ENCODE measurements at regions not wholly inside any gene's neighbourhood (a gene's known extent, or its start where the extent isn't known, plus 50 kb on each side); places are given as distances from the start of the nearest gene placed in this dataset.
"Not testable (repeated sequence)": the region's sequence is repeated elsewhere in the genome, so short reads cannot be mapped to it uniquely, and the experiment has no call there.

GRCh38 chr14:31911160-31911559, 165.9 kb upstream of the ARHGAP5 start:
- Mint-ChIP-seq H3K4me3 (no peak overlapping the region), H3K27ac (no peak overlapping the region), H3K9me3 (peaks cover 16% of the 10 kb centered on the region), H3K36me3 (no peaks in the 10 kb centered on the region), H3K4me1 (no peaks in the 10 kb centered on the region)
- ATAC-seq, result no peak
- no peak for DNase-seq (ENCODE audit: low spot score in 2 of 2)

- no peak overlapping the region for H3K4me3 Mint-ChIP-seq
- ATAC-seq, result peak; percentile 13
Observed at GRCh38 chr14:31913370-31913769, 163.7 kb upstream of the ARHGAP5 start.

GRCh38 chr14:31918289-31918688, 158.8 kb upstream of the ARHGAP5 start:
- ATAC-seq; H3K27ac Mint-ChIP-seq; H3K4me3 Mint-ChIP-seq; H3K9me3 Mint-ChIP-seq; DNase-seq (ENCODE audit: low spot score in 2 of 2); H3K36me3 Mint-ChIP-seq; H3K4me1 Mint-ChIP-seq: not testable (repeated sequence)

More at GRCh38 chr14:31913370-31913769, 163.7 kb upstream of the ARHGAP5 start:
- no peaks in the 10 kb centered on the region for H3K36me3 Mint-ChIP-seq
- H3K4me1 Mint-ChIP-seq, result no peaks in the 10 kb centered on the region
- H3K27ac Mint-ChIP-seq, result no peak overlapping the region
- DNase-seq (ENCODE audit: low spot score in 2 of 2), result no peak
- peaks cover 16% of the 10 kb centered on the region for H3K9me3 Mint-ChIP-seq

GRCh38 chr14:31920001-31920400, 157.1 kb upstream of the ARHGAP5 start:
- H3K4me3 Mint-ChIP-seq, result no peak overlapping the region
- H3K9me3 Mint-ChIP-seq, result no peaks in the 10 kb centered on the region
- H3K4me1 Mint-ChIP-seq, result no peaks in the 10 kb centered on the region
- H3K27ac Mint-ChIP-seq, result no peak overlapping the region
- no peaks in the 10 kb centered on the region for H3K36me3 Mint-ChIP-seq
- ATAC-seq, result no peak
- no peak for DNase-seq (ENCODE audit: low spot score in 2 of 2)

GRCh38 chr14:31920989-31921650, 156.0 kb upstream of the ARHGAP5 start:
- Mint-ChIP-seq H3K4me1 (no peaks in the 10 kb centered on the region), H3K27ac (no peak overlapping the region), H3K36me3 (no peaks in the 10 kb centered on the region), H3K9me3 (no peaks in the 10 kb centered on the region), H3K4me3 (no peak overlapping the region)
- no peak for DNase-seq (ENCODE audit: low spot score in 2 of 2)
- ATAC-seq, result no peak

GRCh38 chr14:31921721-31922120, 155.4 kb upstream of the ARHGAP5 start:
- no peak overlapping the region for H3K27ac Mint-ChIP-seq
- H3K4me1 Mint-ChIP-seq, result no peaks in the 10 kb centered on the region
- ATAC-seq, result no peak
- H3K9me3 Mint-ChIP-seq, result no peaks in the 10 kb centered on the region
- no peak for DNase-seq (ENCODE audit: low spot score in 2 of 2)
- no peaks in the 10 kb centered on the region for H3K36me3 Mint-ChIP-seq
- H3K4me3 Mint-ChIP-seq, result no peak overlapping the region

- no peaks in the 10 kb centered on the region for H3K36me3 Mint-ChIP-seq
- H3K9me3 Mint-ChIP-seq, result no peaks in the 10 kb centered on the region
- ATAC-seq (peak; percentile 34), DNase-seq (ENCODE audit: low spot score in 2 of 2) (no peak)
- peaks cover 8% of the 10 kb centered on the region for H3K4me1 Mint-ChIP-seq
- H3K27ac Mint-ChIP-seq, result no peak overlapping the region
- H3K4me3 Mint-ChIP-seq, result no peak overlapping the region
Observed at GRCh38 chr14:31926123-31926522, 151.0 kb upstream of the ARHGAP5 start.

- H3K27ac Mint-ChIP-seq, result no peak overlapping the region
- H3K36me3 Mint-ChIP-seq, result no peaks in the 10 kb centered on the region
Observed at GRCh38 chr14:31926652-31927347, 150.3 kb upstream of the ARHGAP5 start.

GRCh38 chr14:31927348-31927832, 149.7 kb upstream of the ARHGAP5 start:
- Mint-ChIP-seq H3K4me3 (no peak overlapping the region), H3K27ac (no peak overlapping the region)
- DNase-seq (ENCODE audit: low spot score in 2 of 2), result no peak

More at GRCh38 chr14:31926652-31927347, 150.3 kb upstream of the ARHGAP5 start:
- no peak for ATAC-seq
- DNase-seq (ENCODE audit: low spot score in 2 of 2), result no peak
- Mint-ChIP-seq H3K4me1 (peaks cover 8% of the 10 kb centered on the region), H3K4me3 (no peak overlapping the region), H3K9me3 (no peaks in the 10 kb centered on the region)

GRCh38 chr14:31930070-31930469, 147.0 kb upstream of the ARHGAP5 start:
- DNase-seq (ENCODE audit: low spot score in 2 of 2) (no peak), ATAC-seq (no peak)
- Mint-ChIP-seq H3K27ac (no peak overlapping the region), H3K4me3 (no peak overlapping the region), H3K9me3 (no peaks in the 10 kb centered on the region), H3K4me1 (peaks cover 8% of the 10 kb centered on the region), H3K36me3 (no peaks in the 10 kb centered on the region)

More at GRCh38 chr14:31927348-31927832, 149.7 kb upstream of the ARHGAP5 start:
- peaks cover 8% of the 10 kb centered on the region for H3K4me1 Mint-ChIP-seq
- ATAC-seq, result peak; percentile 84
- H3K9me3 Mint-ChIP-seq, result no peaks in the 10 kb centered on the region
- no peaks in the 10 kb centered on the region for H3K36me3 Mint-ChIP-seq

- no peak overlapping the region for H3K27ac Mint-ChIP-seq
- no peak overlapping the region for H3K4me3 Mint-ChIP-seq
- H3K36me3 Mint-ChIP-seq, result no peaks in the 10 kb centered on the region
- no peak for DNase-seq (ENCODE audit: low spot score in 2 of 2)
- ATAC-seq, result no peak
- H3K9me3 Mint-ChIP-seq, result no peaks in the 10 kb centered on the region
- H3K4me1 Mint-ChIP-seq, result peaks cover 8% of the 10 kb centered on the region
Observed at GRCh38 chr14:31930493-31931240, 146.4 kb upstream of the ARHGAP5 start.

- Mint-ChIP-seq H3K4me1 (peaks cover 2% of the 10 kb centered on the region), H3K27ac (no peak overlapping the region), H3K36me3 (peaks cover under 1% of the 10 kb centered on the region), H3K9me3 (no peaks in the 10 kb centered on the region), H3K4me3 (no peak overlapping the region)
- ATAC-seq (no peak), DNase-seq (ENCODE audit: low spot score in 2 of 2) (no peak)
Observed at GRCh38 chr14:31932675-31933074, 144.4 kb upstream of the ARHGAP5 start.

- H3K36me3 Mint-ChIP-seq, result peaks cover 5% of the 10 kb centered on the region
- H3K4me1 Mint-ChIP-seq, result peaks cover 7% of the 10 kb centered on the region
- no peak overlapping the region for H3K27ac Mint-ChIP-seq
- H3K9me3 Mint-ChIP-seq, result no peaks in the 10 kb centered on the region
- no peak overlapping the region for H3K4me3 Mint-ChIP-seq
- ATAC-seq, result no peak
- no peak for DNase-seq (ENCODE audit: low spot score in 2 of 2)
Observed at GRCh38 chr14:31933716-31934115, 143.4 kb upstream of the ARHGAP5 start.

GRCh38 chr14:31934767-31935266, 142.3 kb upstream of the ARHGAP5 start:
- no peak for ATAC-seq

GRCh38 chr14:31935391-31935790, 141.7 kb upstream of the ARHGAP5 start:
- DNase-seq (ENCODE audit: low spot score in 2 of 2), result no peak
- Mint-ChIP-seq H3K27ac (no peak overlapping the region), H3K9me3 (no peaks in the 10 kb centered on the region), H3K36me3 (peaks cover 5% of the 10 kb centered on the region), H3K4me1 (peaks cover 7% of the 10 kb centered on the region), H3K4me3 (no peak overlapping the region)
- no peak for ATAC-seq

More at GRCh38 chr14:31934767-31935266, 142.3 kb upstream of the ARHGAP5 start:
- no peak overlapping the region for H3K27ac Mint-ChIP-seq
- DNase-seq (ENCODE audit: low spot score in 2 of 2), result no peak
- H3K4me3 Mint-ChIP-seq, result no peak overlapping the region
- H3K9me3 Mint-ChIP-seq, result no peaks in the 10 kb centered on the region
- peaks cover 7% of the 10 kb centered on the region for H3K4me1 Mint-ChIP-seq
- H3K36me3 Mint-ChIP-seq, result peaks cover 5% of the 10 kb centered on the region
